ENCODE measurements at regions not wholly inside any gene's neighbourhood (a gene's known extent, or its start where the extent isn't known, plus 50 kb on each side); places are given as distances from the start of the nearest gene placed in this dataset.

DNA sequence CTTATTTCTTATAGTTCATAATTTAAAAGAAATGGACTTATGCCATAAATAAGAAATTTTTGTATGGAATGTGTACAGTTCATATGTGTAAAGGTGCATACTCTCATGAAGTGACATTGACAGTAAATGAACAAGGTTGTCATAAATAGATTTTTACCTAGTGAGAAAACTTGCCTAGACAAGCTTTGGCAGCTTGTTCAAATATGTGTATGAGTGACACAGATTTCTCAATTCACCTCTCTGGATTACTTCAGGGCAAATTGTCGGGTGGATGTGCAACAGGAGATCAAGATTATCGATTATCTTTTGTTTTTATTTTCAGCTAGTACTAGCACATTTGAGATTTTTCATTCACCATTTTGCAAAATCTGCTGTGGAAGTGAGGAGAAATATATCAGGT lies 758.1 kb upstream of the ACVR2A start:
- H3K27me3 ChIP-seq (ENCODE audit: low read depth, low read length) = no peaks in the 10 kb centered on the region
- H3K4me3 ChIP-seq (ENCODE audit: low read depth in 1 of 2, low read length in 2 of 2) = no peak overlapping the region
- no peaks in the 10 kb centered on the region for H3K9me3 ChIP-seq (ENCODE audit: control insufficient read depth in 1 of 2, low read length in 2 of 2)
- peaks cover 0 to 8% of the 10 kb centered on the region in 2 donors for H3K4me1 ChIP-seq (ENCODE audit: control insufficient read depth in 1 of 2, insufficient read depth in 2 of 2, low read length in 2 of 2)
- no peak overlapping the region for H3K27ac ChIP-seq (ENCODE audit: low read length)
- H3K36me3 ChIP-seq (ENCODE audit: control insufficient read depth in 1 of 2, insufficient read depth in 2 of 2, low read length in 2 of 2) = no peaks in the 10 kb centered on the region

DNA sequence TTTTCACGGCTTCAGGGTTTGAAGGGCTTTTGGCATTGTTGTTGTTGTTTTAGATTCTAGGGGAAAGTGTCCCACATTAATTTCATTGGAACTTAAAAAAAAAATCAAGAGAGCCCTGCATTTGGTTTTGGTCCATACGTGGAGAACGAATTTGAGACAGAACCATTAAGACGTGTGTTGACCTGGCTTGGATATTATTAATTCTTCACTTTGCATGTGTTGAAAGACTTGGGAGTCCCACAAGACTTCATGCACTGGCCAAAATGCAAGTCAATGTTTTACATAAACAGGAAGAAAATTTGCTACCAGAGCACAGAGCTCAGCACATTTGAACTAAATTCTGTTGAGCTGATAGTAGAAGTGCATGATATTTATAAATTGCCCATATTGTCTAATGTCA lies 761.2 kb upstream of the ACVR2A start:
- H3K9me3 ChIP-seq (ENCODE audit: control insufficient read depth in 1 of 2, low read length in 2 of 2) = no peaks in the 10 kb centered on the region
- no peaks in the 10 kb centered on the region for H3K27me3 ChIP-seq (ENCODE audit: low read depth, low read length)
- H3K4me1 ChIP-seq (ENCODE audit: control insufficient read depth in 1 of 2, insufficient read depth in 2 of 2, low read length in 2 of 2) = peaks cover 0 to 8% of the 10 kb centered on the region in 2 donors
- no peaks in the 10 kb centered on the region for H3K36me3 ChIP-seq (ENCODE audit: control insufficient read depth in 1 of 2, insufficient read depth in 2 of 2, low read length in 2 of 2)
- H3K4me3 ChIP-seq (ENCODE audit: low read depth in 1 of 2, low read length in 2 of 2) = no peak overlapping the region
- no peak overlapping the region for H3K27ac ChIP-seq (ENCODE audit: low read length)

DNA sequence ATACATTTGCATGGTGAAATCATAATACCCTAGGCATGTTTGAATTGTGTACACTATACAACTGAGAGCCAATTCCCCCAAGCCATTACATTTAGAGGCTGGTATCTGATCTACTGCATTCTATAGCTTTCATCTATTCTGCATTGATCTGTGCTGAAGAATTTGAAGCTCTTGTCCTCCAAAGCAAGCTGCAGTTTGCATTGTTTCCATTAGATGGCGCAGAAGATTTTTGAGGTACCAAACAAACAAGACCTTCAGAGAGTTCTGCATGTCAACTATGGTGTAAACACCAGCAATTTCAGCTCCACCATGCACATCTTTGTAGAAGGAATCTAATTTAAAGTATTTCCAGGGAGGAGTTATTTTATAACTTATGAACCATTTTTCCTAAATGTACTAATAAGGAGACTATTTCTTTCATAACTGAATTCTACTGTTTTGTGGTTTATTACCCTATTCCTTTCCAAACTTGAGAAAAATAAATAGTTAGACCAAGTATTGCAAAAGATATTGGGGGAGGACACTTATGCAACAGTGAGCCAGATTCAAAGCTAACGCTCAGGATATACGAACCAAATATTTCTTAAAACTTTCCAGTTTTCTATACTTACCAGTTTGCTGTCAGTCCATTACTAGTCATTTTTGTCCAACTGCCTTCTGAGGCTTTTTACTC lies 761.8 kb upstream of the ACVR2A start:
- Histone ChIP-seq H3K27me3 (ENCODE audit: low read depth, low read length) (no peaks in the 10 kb centered on the region), H3K4me1 (ENCODE audit: control insufficient read depth in 1 of 2, insufficient read depth in 2 of 2, low read length in 2 of 2) (peaks cover 0 to 8% of the 10 kb centered on the region in 2 donors), H3K4me3 (ENCODE audit: low read depth in 1 of 2, low read length in 2 of 2) (no peak overlapping the region), H3K36me3 (ENCODE audit: control insufficient read depth in 1 of 2, insufficient read depth in 2 of 2, low read length in 2 of 2) (no peaks in the 10 kb centered on the region), H3K27ac (ENCODE audit: low read length) (no peak overlapping the region), H3K9me3 (ENCODE audit: control insufficient read depth in 1 of 2, low read length in 2 of 2) (no peaks in the 10 kb centered on the region)

DNA sequence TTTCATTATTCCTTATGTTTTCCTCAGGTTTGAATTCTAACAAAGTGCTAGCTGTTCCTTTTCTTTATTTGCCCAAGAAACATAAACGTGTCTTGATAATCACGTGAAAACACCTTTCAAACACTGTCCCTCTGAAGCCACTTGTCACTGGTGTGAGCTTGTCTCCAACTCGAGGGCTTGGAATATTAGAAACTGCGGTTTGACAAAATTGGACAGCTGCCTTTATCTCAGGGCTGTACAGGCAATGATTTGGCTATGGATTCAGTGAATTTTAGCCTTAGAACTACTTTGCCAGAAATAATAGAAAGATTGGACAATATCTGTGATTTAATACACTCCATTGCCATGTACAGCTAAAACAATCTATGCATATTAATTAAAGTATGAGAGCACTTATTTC lies 763.0 kb upstream of the ACVR2A start:
- no peak overlapping the region for H3K27ac ChIP-seq (ENCODE audit: low read length)

DNA sequence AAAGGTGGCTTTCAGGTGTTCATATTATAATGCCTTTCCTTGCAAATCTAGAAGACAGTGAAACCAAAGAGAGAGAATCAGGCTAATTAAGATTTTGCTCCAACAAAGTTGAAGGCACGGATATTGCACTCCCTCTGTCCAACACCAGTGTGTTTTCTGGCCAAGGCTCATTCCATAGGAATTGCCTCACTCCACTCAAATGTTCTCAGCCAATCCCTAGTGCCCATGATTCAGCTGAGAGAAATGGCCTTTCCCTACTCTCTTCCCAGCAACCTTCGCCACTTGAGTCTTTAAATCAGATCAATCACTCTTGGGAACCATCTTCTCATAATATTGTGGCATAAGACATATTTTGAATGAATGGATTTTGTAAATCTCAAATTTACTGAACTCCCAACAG lies 768.2 kb upstream of the ACVR2A start:
- Histone ChIP-seq H3K4me3 (ENCODE audit: low read depth in 1 of 2, low read length in 2 of 2) (no peak overlapping the region), H3K27me3 (ENCODE audit: low read depth, low read length) (no peaks in the 10 kb centered on the region), H3K36me3 (ENCODE audit: control insufficient read depth in 1 of 2, insufficient read depth in 2 of 2, low read length in 2 of 2) (no peaks in the 10 kb centered on the region), H3K4me1 (ENCODE audit: control insufficient read depth in 1 of 2, insufficient read depth in 2 of 2, low read length in 2 of 2) (no peaks in the 10 kb centered on the region), H3K9me3 (ENCODE audit: control insufficient read depth in 1 of 2, low read length in 2 of 2) (no peaks in the 10 kb centered on the region), H3K27ac (ENCODE audit: low read length) (no peak overlapping the region)

More for the DNA sequence above, 763.0 kb upstream of the ACVR2A start:
- H3K4me3 ChIP-seq (ENCODE audit: low read depth in 1 of 2, low read length in 2 of 2) = no peak overlapping the region
- H3K27me3 ChIP-seq (ENCODE audit: low read depth, low read length) = no peaks in the 10 kb centered on the region
- H3K9me3 ChIP-seq (ENCODE audit: control insufficient read depth in 1 of 2, low read length in 2 of 2) = no peaks in the 10 kb centered on the region
- H3K36me3 ChIP-seq (ENCODE audit: control insufficient read depth in 1 of 2, insufficient read depth in 2 of 2, low read length in 2 of 2) = no peaks in the 10 kb centered on the region
- peaks cover 0 to 8% of the 10 kb centered on the region in 2 donors for H3K4me1 ChIP-seq (ENCODE audit: control insufficient read depth in 1 of 2, insufficient read depth in 2 of 2, low read length in 2 of 2)

DNA sequence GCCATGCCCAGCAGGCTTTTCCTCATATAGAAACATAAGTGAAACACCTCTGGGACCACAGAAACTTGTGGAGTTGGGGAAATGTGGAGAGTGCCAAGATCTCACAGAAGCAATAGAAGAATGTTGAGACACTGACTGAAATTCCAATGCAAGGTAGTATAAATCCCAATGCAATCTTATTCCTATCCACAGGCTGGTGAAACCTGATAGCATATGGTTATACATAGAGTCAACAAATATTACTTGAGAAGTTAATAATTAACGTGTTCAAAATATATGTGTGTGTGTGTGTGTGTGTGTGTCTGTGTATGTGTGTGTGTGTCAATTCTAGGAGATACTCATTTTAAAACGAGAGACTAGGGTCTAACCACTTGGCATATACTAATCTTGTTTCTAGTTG lies 776.8 kb upstream of the ACVR2A start:
- H3K36me3 ChIP-seq (ENCODE audit: control insufficient read depth in 1 of 2, insufficient read depth in 2 of 2, low read length in 2 of 2) = no peaks in the 10 kb centered on the region
- H3K27me3 ChIP-seq (ENCODE audit: low read depth, low read length) = no peaks in the 10 kb centered on the region
- H3K27ac ChIP-seq (ENCODE audit: low read length) = no peak overlapping the region
- H3K4me3 ChIP-seq (ENCODE audit: low read depth in 1 of 2, low read length in 2 of 2) = no peak overlapping the region
- H3K9me3 ChIP-seq (ENCODE audit: control insufficient read depth in 1 of 2, low read length in 2 of 2) = no peaks in the 10 kb centered on the region
- H3K4me1 ChIP-seq (ENCODE audit: control insufficient read depth in 1 of 2, insufficient read depth in 2 of 2, low read length in 2 of 2) = no peaks in the 10 kb centered on the region

DNA sequence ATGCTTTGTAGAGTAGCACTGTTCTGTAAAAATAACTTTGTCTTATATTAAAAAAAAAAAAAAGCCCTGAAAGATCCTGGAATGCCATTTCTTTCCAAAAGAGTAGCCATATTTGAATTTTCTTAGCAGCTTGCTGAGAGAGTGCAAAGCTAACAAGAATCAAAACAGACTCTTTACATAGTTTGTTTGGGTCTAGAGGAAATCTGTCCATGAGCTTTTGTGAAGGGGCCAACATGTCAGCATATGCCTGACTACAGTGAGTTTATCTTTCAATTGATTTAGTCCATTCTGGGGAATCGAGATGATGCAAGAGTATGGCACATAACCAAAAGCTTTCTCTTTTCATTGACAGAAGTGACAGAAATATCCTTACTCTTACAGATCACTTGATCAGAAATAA lies 777.7 kb upstream of the ACVR2A start:
- no peak overlapping the region for H3K4me3 ChIP-seq (ENCODE audit: low read depth in 1 of 2, low read length in 2 of 2)
- no peaks in the 10 kb centered on the region for H3K27me3 ChIP-seq (ENCODE audit: low read depth, low read length)
- no peaks in the 10 kb centered on the region for H3K9me3 ChIP-seq (ENCODE audit: control insufficient read depth in 1 of 2, low read length in 2 of 2)
- H3K4me1 ChIP-seq (ENCODE audit: control insufficient read depth in 1 of 2, insufficient read depth in 2 of 2, low read length in 2 of 2) = no peaks in the 10 kb centered on the region
- no peaks in the 10 kb centered on the region for H3K36me3 ChIP-seq (ENCODE audit: control insufficient read depth in 1 of 2, insufficient read depth in 2 of 2, low read length in 2 of 2)
- H3K27ac ChIP-seq (ENCODE audit: low read length) = no peak overlapping the region

DNA sequence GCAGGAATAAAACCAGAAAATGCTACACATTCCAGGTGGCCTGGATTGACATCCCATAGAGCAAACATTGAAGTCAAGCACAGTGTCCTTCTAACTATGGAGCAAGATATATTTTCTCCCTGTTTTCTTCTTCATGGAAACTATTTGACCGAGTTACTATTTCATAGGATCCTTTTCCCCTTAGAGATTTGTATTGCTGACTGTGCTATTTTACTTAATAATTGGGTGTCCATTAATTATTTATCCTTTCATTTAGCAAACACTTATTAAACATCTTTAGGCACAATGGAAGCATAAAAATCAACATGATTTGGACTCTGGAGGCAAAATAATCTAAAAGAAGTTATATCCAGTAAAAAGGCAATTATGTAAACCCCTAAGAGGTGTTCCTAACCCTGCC lies 782.8 kb upstream of the ACVR2A start:
- no peaks in the 10 kb centered on the region for H3K4me1 ChIP-seq (ENCODE audit: control insufficient read depth in 1 of 2, insufficient read depth in 2 of 2, low read length in 2 of 2)
- no peaks in the 10 kb centered on the region for H3K36me3 ChIP-seq (ENCODE audit: control insufficient read depth in 1 of 2, insufficient read depth in 2 of 2, low read length in 2 of 2)
- no peaks in the 10 kb centered on the region for H3K27me3 ChIP-seq (ENCODE audit: low read depth, low read length)
- H3K27ac ChIP-seq (ENCODE audit: low read length) = no peak overlapping the region
- H3K4me3 ChIP-seq (ENCODE audit: low read depth in 1 of 2, low read length in 2 of 2) = no peak overlapping the region
- no peaks in the 10 kb centered on the region for H3K9me3 ChIP-seq (ENCODE audit: control insufficient read depth in 1 of 2, low read length in 2 of 2)

DNA sequence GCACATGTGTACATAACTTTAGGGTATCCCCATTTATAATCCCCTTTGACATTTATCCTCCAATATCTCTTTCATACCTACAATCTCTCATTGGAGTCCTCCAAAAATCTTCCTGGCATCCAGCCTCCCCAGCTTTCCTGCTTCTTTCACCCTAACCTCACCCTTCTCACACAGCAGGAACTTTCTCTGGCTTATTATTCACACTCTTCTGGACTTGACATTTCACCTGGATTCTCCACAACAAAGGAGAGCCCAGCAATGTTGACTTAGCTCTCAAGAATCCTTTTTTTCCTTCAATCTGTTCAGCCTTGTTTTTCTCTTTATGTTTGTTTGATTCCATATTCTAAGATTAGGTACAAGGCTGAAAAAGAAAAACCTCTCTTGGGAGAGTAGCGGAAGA lies 783.6 kb upstream of the ACVR2A start:
- Histone ChIP-seq H3K27ac (ENCODE audit: low read length) (no peak overlapping the region), H3K4me3 (ENCODE audit: low read depth in 1 of 2, low read length in 2 of 2) (no peak overlapping the region), H3K36me3 (ENCODE audit: control insufficient read depth in 1 of 2, insufficient read depth in 2 of 2, low read length in 2 of 2) (no peaks in the 10 kb centered on the region), H3K27me3 (ENCODE audit: low read depth, low read length) (no peaks in the 10 kb centered on the region), H3K9me3 (ENCODE audit: control insufficient read depth in 1 of 2, low read length in 2 of 2) (no peaks in the 10 kb centered on the region), H3K4me1 (ENCODE audit: control insufficient read depth in 1 of 2, insufficient read depth in 2 of 2, low read length in 2 of 2) (no peaks in the 10 kb centered on the region)

DNA sequence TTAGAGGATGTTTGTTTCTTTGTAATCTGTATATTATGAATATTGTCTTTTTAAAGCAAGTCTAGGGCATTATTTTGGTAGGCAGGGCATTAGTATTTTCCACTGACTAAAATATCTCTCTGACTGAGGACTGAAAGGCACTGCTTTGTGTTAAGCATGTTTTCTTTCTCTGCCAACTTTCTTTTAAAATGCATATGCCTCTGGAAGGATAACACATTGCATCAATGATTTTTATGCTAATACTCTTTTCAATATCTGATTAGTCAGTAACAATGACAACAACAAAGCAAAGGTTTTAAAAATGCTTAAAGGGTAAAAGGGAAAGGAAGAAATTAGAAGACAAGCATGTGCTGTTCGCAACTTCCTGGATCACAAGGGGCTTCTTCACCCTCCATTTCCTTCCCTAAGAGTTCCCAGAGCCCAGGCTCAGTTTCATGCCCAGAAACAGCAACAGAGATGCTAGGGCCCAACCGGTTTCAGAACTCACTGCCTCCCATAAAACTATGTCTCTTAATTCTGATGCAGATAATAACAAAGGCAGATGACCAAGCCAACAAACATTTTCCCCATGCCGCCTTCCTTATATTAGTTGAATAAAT lies 786.8 kb upstream of the ACVR2A start:
- Histone ChIP-seq H3K27me3 (ENCODE audit: low read depth, low read length) (no peaks in the 10 kb centered on the region), H3K27ac (ENCODE audit: low read length) (no peak overlapping the region), H3K36me3 (ENCODE audit: control insufficient read depth in 1 of 2, insufficient read depth in 2 of 2, low read length in 2 of 2) (no peaks in the 10 kb centered on the region), H3K4me1 (ENCODE audit: control insufficient read depth in 1 of 2, insufficient read depth in 2 of 2, low read length in 2 of 2) (no peaks in the 10 kb centered on the region), H3K9me3 (ENCODE audit: control insufficient read depth in 1 of 2, low read length in 2 of 2) (peaks cover 0 to 6% of the 10 kb centered on the region in 2 donors), H3K4me3 (ENCODE audit: low read depth in 1 of 2, low read length in 2 of 2) (no peak overlapping the region)

DNA sequence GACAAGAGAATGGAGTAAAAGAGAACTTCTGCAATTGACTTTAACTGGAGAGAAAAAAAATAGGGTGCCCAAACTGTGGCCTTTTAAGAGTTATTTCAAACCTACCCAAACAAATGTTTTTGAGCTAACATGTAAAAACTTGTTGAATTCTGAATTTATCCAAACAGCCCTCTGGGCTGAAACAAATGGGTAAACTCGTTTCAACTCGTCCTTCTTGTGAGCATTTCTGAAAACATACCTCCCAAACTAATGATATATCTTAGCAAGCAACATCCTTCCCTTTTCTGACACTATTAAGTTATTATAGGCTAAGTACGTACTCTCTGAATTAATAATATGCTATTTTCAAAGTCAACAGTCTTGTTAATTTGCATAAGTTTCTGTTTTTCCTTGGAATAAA lies 793.0 kb upstream of the ACVR2A start:
- Histone ChIP-seq H3K9me3 (ENCODE audit: control insufficient read depth in 1 of 2, low read length in 2 of 2) (peaks cover 0 to 6% of the 10 kb centered on the region in 2 donors), H3K4me3 (ENCODE audit: low read depth in 1 of 2, low read length in 2 of 2) (no peak overlapping the region), H3K4me1 (ENCODE audit: control insufficient read depth in 1 of 2, insufficient read depth in 2 of 2, low read length in 2 of 2) (no peaks in the 10 kb centered on the region), H3K27ac (ENCODE audit: low read length) (no peak overlapping the region), H3K27me3 (ENCODE audit: low read depth, low read length) (no peaks in the 10 kb centered on the region), H3K36me3 (ENCODE audit: control insufficient read depth in 1 of 2, insufficient read depth in 2 of 2, low read length in 2 of 2) (no peaks in the 10 kb centered on the region)

DNA sequence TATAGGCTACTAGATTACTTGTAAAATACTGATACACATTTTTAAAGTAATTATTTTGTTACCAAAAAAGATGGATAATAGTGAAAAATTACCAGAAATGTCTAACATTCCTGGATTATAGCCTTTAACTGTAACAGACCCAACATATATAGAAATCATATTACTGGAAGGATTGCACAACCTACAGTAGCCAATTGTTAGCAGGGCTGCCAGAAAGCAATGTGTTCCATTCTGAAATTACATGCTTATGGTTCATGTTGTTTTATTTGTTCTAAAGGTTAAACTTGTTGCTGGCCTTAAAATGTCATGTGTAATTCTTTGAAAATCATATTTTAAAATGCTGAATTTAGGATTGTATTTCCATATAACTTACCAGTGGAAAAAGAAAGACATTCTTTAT lies 793.6 kb upstream of the ACVR2A start:
- H3K4me1 ChIP-seq (ENCODE audit: control insufficient read depth in 1 of 2, insufficient read depth in 2 of 2, low read length in 2 of 2) = no peaks in the 10 kb centered on the region

More for the DNA sequence above, 793.6 kb upstream of the ACVR2A start:
- Histone ChIP-seq H3K27me3 (ENCODE audit: low read depth, low read length) (no peaks in the 10 kb centered on the region), H3K36me3 (ENCODE audit: control insufficient read depth in 1 of 2, insufficient read depth in 2 of 2, low read length in 2 of 2) (no peaks in the 10 kb centered on the region), H3K4me3 (ENCODE audit: low read depth in 1 of 2, low read length in 2 of 2) (no peak overlapping the region), H3K9me3 (ENCODE audit: control insufficient read depth in 1 of 2, low read length in 2 of 2) (peaks cover 0 to 6% of the 10 kb centered on the region in 2 donors), H3K27ac (ENCODE audit: low read length) (no peak overlapping the region)

Data from muscle layer of duodenum (tissue), 2 donors.